HG03442 (cell line): ENCODE measurements at regions not wholly inside any gene's neighbourhood (a gene's known extent, or its start where the extent isn't known, plus 50 kb on each side); places are given as distances from the start of the nearest gene placed in this dataset.

Source experiments
- ATAC-seq: cut with Tn5 transposase; IDR thresholded peaks from one replicate; pipeline ENCODE4 v1.9.1; 2021; ENCODE audit warnings: mild to moderate bottlenecking, moderate library complexity; ENCODE audit not compliant: unreplicated experiment

DNA sequence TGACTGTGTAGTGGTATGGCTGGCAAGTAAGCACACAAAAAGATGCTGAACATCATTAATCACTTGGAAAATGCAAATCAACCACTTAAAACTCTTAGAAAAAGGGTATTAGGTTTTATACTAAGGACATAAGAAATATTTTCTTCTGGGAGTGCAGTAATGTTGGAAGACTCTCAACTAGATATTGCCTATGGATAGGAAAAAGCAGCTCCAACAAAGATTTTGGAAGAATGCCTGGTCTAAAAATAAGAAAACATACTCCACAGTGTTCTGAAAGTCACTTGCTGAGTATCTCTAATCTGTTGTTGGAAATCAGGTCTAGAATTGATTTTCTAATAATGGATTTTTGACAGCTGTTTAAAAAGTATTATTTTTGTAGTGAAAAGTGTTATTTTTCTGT lies 50.8 kb upstream of the PHYHIPL start:
- no peak for ATAC-seq

DNA sequence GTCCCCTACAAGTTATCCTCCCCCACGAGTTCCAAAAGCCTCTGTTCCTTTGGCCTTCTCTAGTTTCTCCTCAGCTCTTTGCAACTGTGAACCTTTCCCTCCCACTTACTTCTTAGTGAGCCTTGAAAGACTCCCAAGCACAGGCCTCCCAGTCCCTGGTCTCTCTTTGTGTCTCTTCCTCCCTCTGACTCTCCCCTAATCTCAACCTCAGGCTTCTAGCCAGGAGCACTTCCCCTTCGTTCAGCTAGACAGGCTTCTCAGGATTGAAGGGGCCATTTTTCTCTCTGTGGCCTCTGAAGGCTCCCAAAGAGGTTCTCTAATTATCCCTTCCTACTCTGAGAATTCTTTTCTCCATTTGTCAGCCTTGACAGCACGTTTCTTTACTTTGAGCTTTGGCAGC lies 50.2 kb upstream of the PHYHIPL start:
- ATAC-seq, result no peak
